Lower leg skin (tissue), 4 donors: ENCODE measurements at regions not wholly inside any gene's neighbourhood (a gene's known extent, or its start where the extent isn't known, plus 50 kb on each side); places are given as distances from the start of the nearest gene placed in this dataset.
A peak's percentile ranks its signal among the peaks of the same experiment; 100 is the strongest.

Source experiments
- DNase-seq, 2 donors: peaks; one replicate each; pipeline ENCODE4 v3.0.0-alpha.2; 2019; ENCODE audit warnings: low spot score in 2 of 2
- H3K4me3 ChIP-seq: fragments of 200-600 bp; sonication (generic); 2 replicates; pipeline ENCODE4 v1.5.1; 2017; ENCODE audit warnings: mild to moderate bottlenecking, low read depth; ENCODE audit not compliant: poor library complexity, severe bottlenecking
- CTCF ChIP-seq, 3 donors: fragments of 450-650 bp; IDR thresholded peaks; one replicate each; pipeline ENCODE4 v1.5.1; 2016; ENCODE audit warnings: antibody characterized with exemption in 3 of 3, mild to moderate bottlenecking in 3 of 3, moderate library complexity in 2 of 3
- POLR2A ChIP-seq, 2 donors: fragments of 450-650 bp; IDR thresholded peaks; one replicate each; pipeline ENCODE4 v1.6.1; 2016 to 2017; ENCODE audit warnings: antibody characterized with exemption in 2 of 2, mild to moderate bottlenecking in 1 of 2, moderate library complexity in 1 of 2
- WGBS, 2 donors: methylation state at CpG; one replicate each; pipeline ENCODE4 v1.1.5; 2018; 5-methylcytosine and 5-hydroxymethylcytosine counted together
- intact Hi-C: fragments of 100-400 bp; cut with DNase I; formaldehyde crosslinking; loops from one replicate; pipeline ENCODE4 v1.15.0; 2023; ENCODE audit warnings: low total_unique reads

- H3K4me3 ChIP-seq, result no peak overlapping the region
- no peak for TF ChIP-seq CTCF (IDR thresholded peaks at IDR 0.05)
- 47 to 55% methylated on average over 2 of the region's 2 CpGs for WGBS, 2 donors
- intact Hi-C loops, result no loop called here
- no peak for DNase-seq
Observed at GRCh38 chr9:1909322-1909721, 105.8 kb upstream of the SMARCA2 start.

DNA sequence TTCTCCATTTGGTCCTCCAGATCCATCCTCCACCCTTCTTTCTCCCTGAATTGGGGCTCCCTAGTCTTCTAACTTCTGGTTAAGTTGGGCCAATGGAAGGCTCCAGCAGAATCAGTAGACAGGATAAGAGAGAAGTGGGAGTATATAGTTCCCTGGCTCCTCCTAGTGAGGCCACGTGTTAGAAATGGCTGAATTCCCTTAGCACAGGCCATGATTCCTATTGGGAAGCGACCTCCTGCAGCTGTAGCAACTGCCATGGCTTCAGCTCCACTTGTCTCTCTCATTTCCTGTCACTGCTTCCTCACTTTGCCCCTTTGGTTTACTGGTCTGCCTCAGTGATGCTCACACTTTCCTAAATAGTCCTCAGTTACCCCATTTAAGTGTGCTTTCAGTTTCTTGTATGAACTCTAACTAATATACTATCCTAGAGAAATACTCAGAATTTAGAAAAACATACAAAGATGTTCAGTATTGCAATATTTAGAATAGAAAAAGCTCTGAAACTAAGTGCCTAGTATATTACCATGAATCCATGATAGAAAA lies 104.8 kb upstream of the SMARCA2 start:
- WGBS, 2 donors, result 60 to 67% methylated on average over 2 of the region's 2 CpGs
- intact Hi-C loops, result no loop called here
- TF ChIP-seq POLR2A (IDR thresholded peaks at IDR 0.05) (no peak), CTCF (IDR thresholded peaks at IDR 0.05) (no peak)
- H3K4me3 ChIP-seq, result no peak overlapping the region
- no peak for DNase-seq

DNA sequence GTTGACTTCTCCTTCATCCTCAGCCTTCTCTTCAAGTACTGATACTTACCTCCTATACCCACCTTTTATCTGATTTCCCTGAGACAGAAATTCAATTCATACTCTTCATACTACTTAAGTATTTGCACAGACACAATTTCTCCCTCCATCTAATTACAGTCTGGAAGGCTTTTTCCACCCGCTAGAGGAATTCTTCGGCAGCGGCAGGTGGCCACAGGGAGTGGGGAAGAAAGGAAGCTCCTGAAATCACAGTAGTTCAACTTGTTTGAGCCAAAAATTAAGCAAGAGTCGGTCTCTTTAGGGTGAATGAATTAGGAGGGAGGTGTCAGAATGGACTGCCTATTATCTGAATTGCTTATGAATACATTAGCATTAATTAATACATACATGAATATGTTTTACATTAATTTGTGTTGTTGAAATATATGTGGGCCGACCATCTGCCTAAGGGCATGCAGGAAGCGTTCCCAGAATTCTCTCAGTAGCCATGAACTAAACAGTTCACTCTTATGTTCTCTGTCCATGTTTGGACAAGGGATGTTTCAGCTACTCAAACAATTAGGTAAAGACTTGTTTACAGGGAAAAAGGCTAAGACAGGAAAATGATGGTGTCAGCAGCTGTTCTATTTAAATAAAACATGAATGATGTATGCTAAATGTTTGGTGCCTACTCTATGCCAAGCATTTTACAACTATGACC lies 101.4 kb upstream of the SMARCA2 start:
- TF ChIP-seq CTCF (IDR thresholded peaks at IDR 0.05), result no peak
- DNase-seq, result no peak
- intact Hi-C loops, result no loop called here
- no peak overlapping the region for H3K4me3 ChIP-seq
- 60 to 67% methylated on average over 6 of the region's 6 CpGs for WGBS, 2 donors

- no peak for DNase-seq
- H3K4me3 ChIP-seq, result no peak overlapping the region
- WGBS, 2 donors, result 65 to 76% methylated on average over 6 of the region's 6 CpGs
- TF ChIP-seq CTCF (IDR thresholded peaks at IDR 0.05) (no peak), POLR2A (IDR thresholded peaks at IDR 0.05) (no peak)
- intact Hi-C loops, result no loop called here
Observed at GRCh38 chr9:1916095-1916494, 99.1 kb upstream of the SMARCA2 start.

GRCh38 chr9:1916655-1917054 lies 98.5 kb upstream of the SMARCA2 start:
- WGBS, 2 donors, result 41 to 47% methylated on average over 12 of the region's 12 CpGs
- DNase-seq, result peak; percentile 19 to 89
- H3K4me3 ChIP-seq, result no peak overlapping the region
- no peak for TF ChIP-seq CTCF (IDR thresholded peaks at IDR 0.05)
- TF ChIP-seq POLR2A (IDR thresholded peaks at IDR 0.05), result no peak
- intact Hi-C loops, result no loop called here
